SK-N-SH (cell line): ENCODE measurements at regions not wholly inside any gene's neighbourhood (a gene's known extent, or its start where the extent isn't known, plus 50 kb on each side); places are given as distances from the start of the nearest gene placed in this dataset.

ENCODE experiments used
- CTCF ChIA-PET: fragments of 300-600, 350-600 bp; formaldehyde crosslinking; extraction: SDS; loops from one replicate; lab custom pipeline; 2021; lab: Yijun Ruan, JAX
- POLR2A ChIA-PET: fragments of 350-600 bp; sonication (Branson Sonifier 250); formaldehyde crosslinking; extraction: SDS; loops from one replicate; lab custom pipeline; 2020; ENCODE audit warnings: antibody characterized with exemption, inconsistent platforms; lab: Yijun Ruan, JAX
- DNase-seq: peaks from one replicate; pipeline ENCODE4 v3.0.0; 2012
- H2AFZ ChIP-seq: fragments of 200-600 bp; sonication (generic); 2 replicates; pipeline ENCODE4 v1.8.1; 2016; ENCODE audit warnings: antibody characterized with exemption, mild to moderate bottlenecking, low read depth
- H3F3A ChIP-seq: fragments of 200-600 bp; sonication (generic); replicated peaks from 2 replicates; pipeline ENCODE3; 2016; ENCODE audit warnings: antibody characterized with exemption, mild to moderate bottlenecking; ENCODE audit not compliant: insufficient read depth
- H3K27ac ChIP-seq, 2 experiments: fragments of 200-500 bp in 1 of 2; fragments of 200-600 bp in 1 of 2; sonication (Bioruptor generic) in 1 of 2; sonication (generic), shearing (Covaris generic) in 1 of 2; 2 replicates each; pipeline versions ENCODE4 v1.5.1 to v1.6.1; 2014 to 2016; ENCODE audit warnings: low read depth in 2 of 2, inconsistent platforms in 1 of 2, low read length in 1 of 2, mild to moderate bottlenecking in 1 of 2, mixed read lengths in 1 of 2
- H3K27me3 ChIP-seq: fragments of 200-600 bp; sonication (generic), shearing (Covaris generic); 2 replicates; pipeline ENCODE4 v1.6.1; 2016; ENCODE audit warnings: mixed run types; ENCODE audit not compliant: insufficient read depth
- H3K36me3 ChIP-seq, 2 experiments: fragments of 200-500 bp in 1 of 2; fragments of 200-600 bp in 1 of 2; sonication (Bioruptor generic) in 1 of 2; sonication (generic) in 1 of 2; replicated peaks in 1 of 2; 2 replicates each; pipeline versions ENCODE3 to v1.5.1; 2014 to 2016; ENCODE audit warnings: low read length in 1 of 2, mild to moderate bottlenecking in 1 of 2; ENCODE audit not compliant: insufficient read depth in 2 of 2, control insufficient read depth in 1 of 2
- H3K4me1 ChIP-seq, 2 experiments: fragments of 200-500 bp in 1 of 2; fragments of 200-600 bp in 1 of 2; sonication (Bioruptor generic) in 1 of 2; sonication (generic), shearing (Covaris generic) in 1 of 2; 2 replicates each; pipeline versions ENCODE4 v1.5.1 to v1.6.1; 2014 to 2016; ENCODE audit warnings: low read depth in 1 of 2, low read length in 1 of 2, mixed run types in 1 of 2; ENCODE audit not compliant: insufficient read depth in 2 of 2, control insufficient read depth in 1 of 2
- H3K4me2 ChIP-seq: fragments of 200-600 bp; sonication (generic), shearing (Covaris generic); 2 replicates; pipeline ENCODE4 v1.6.1; 2017; ENCODE audit warnings: mixed run types
- H3K4me3 ChIP-seq, 2 experiments: fragments of 200-500 bp in 1 of 2; fragments of 200-600 bp in 1 of 2; sonication (Bioruptor generic) in 1 of 2; sonication (generic), shearing (Covaris generic) in 1 of 2; 2 replicates each; pipeline versions ENCODE4 v1.5.1 to v1.8.1; 2014 to 2016; ENCODE audit warnings: low read depth in 2 of 2, inconsistent platforms in 1 of 2, low read length in 1 of 2, mild to moderate bottlenecking in 1 of 2, mixed read lengths in 1 of 2, moderate library complexity in 1 of 2
- H3K79me2 ChIP-seq: fragments of 200-600 bp; sonication (generic); 2 replicates; pipeline ENCODE4 v1.8.1; 2017; ENCODE audit warnings: mild to moderate bottlenecking; ENCODE audit not compliant: insufficient read depth
- H3K9ac ChIP-seq: fragments of 200-600 bp; sonication (generic); 2 replicates; pipeline ENCODE4 v1.6.1; 2017; ENCODE audit warnings: mixed run types
- H3K9me2 ChIP-seq: fragments of 200-600 bp; sonication (generic); 2 replicates; pipeline ENCODE4 v1.6.1; 2017; ENCODE audit warnings: mixed run types
- H3K9me3 ChIP-seq: fragments of 200-600 bp; sonication (generic); 2 replicates; pipeline ENCODE4 v1.6.1; 2017; ENCODE audit warnings: mixed run types, mild to moderate bottlenecking, moderate library complexity
- H4K20me1 ChIP-seq: fragments of 200-600 bp; sonication (generic); 2 replicates; pipeline ENCODE4 v1.6.1; 2017; ENCODE audit warnings: mild to moderate bottlenecking, mixed run types; ENCODE audit not compliant: insufficient read depth
- GABPA ChIP-seq: IDR thresholded peaks from 2 replicates; pipeline ENCODE4 v1.4.0; 2012; ENCODE audit warnings: low read depth, mild to moderate bottlenecking
- MAX ChIP-seq: IDR thresholded peaks from 2 replicates; pipeline ENCODE4 v1.4.0; 2012; ENCODE audit warnings: low read depth
- MXI1 ChIP-seq: IDR thresholded peaks from 2 replicates; pipeline ENCODE4 v1.6.1; 2012; ENCODE audit warnings: mild to moderate bottlenecking, low read depth, low read length, improper control_type of control experiment
- RAD21 ChIP-seq: IDR thresholded peaks from 2 replicates; pipeline ENCODE4 v1.6.1; 2012; ENCODE audit warnings: mild to moderate bottlenecking, low read length
- RCOR1 ChIP-seq: fragments of 150-350 bp; IDR thresholded peaks from 2 replicates; pipeline ENCODE4 v1.6.1; 2017; ENCODE audit warnings: antibody characterized with exemption, low read length
- USF2 ChIP-seq: fragments of 150-350 bp; IDR thresholded peaks from 2 replicates; pipeline ENCODE4 v1.6.1; 2017; ENCODE audit warnings: antibody characterized with exemption, low read length, low read depth, borderline replicate concordance
- ZBTB33 ChIP-seq: IDR thresholded peaks from 2 replicates; pipeline ENCODE4 v1.4.0; 2012; ENCODE audit warnings: low read depth, borderline replicate concordance
- WGBS: methylation state at CpG from one replicate; pipeline ENCODE4 v1.1.6; 2017; ENCODE audit warnings: low lambda C conversion rate; 5-methylcytosine and 5-hydroxymethylcytosine counted together

GRCh38 chr15:75112848-75113492 lies 88.7 kb upstream of the C15orf39 start:
- POLR2A ChIA-PET: no interaction called here
- no peak overlapping the region for H3K9ac ChIP-seq
- H3K4me1 ChIP-seq: peaks cover 0 to 13% of the 10 kb centered on the region in 2 experiments; a peak in 2 of 4 replicates
- no peak overlapping the region for H3K4me2 ChIP-seq
- no peaks in the 10 kb centered on the region for H3K36me3 ChIP-seq
- H3K9me2 ChIP-seq: no peaks in the 10 kb centered on the region
- no peaks in the 10 kb centered on the region for H3K27me3 ChIP-seq
- no peaks in the 10 kb centered on the region for H4K20me1 ChIP-seq
- peaks cover 5% of the 10 kb centered on the region; the same call in 1 of the 2 replicates for H3K9me3 ChIP-seq
- no peak overlapping the region for H2AFZ ChIP-seq
- H3F3A ChIP-seq: peaks cover 13% of the 10 kb centered on the region
- 52% methylated on average over 3 of the region's 3 CpGs for WGBS
- no peak for TF ChIP-seq GABPA
- TF ChIP-seq MXI1: no peak
- TF ChIP-seq MAX: no peak
- no peak for TF ChIP-seq RCOR1
- no peak for TF ChIP-seq RAD21
- no peak for TF ChIP-seq USF2
- no peaks in the 10 kb centered on the region for H3K79me2 ChIP-seq
- no peak overlapping the region for H3K4me3 ChIP-seq
- DNase-seq: no peak
- CTCF ChIA-PET: no interaction called here
- H3K27ac ChIP-seq: no peak overlapping the region

- Histone ChIP-seq H2AFZ (no peak overlapping the region), H3K79me2 (no peaks in the 10 kb centered on the region), H3K9ac (no peak overlapping the region), H3K4me2 (no peak overlapping the region), H3K4me1 (0 out of 4 replicates have a peak, but pooled peaks cover 0 to 1% of the 10 kb centered on the region in 2 experiments), H4K20me1 (no peaks in the 10 kb centered on the region), H3F3A (no peaks in the 10 kb centered on the region), H3K36me3 (no peaks in the 10 kb centered on the region), H3K27me3 (no peaks in the 10 kb centered on the region), H3K4me3 (no peak overlapping the region)
- CTCF ChIA-PET: interaction anchor here (0.9 kb wide), 1 partner anchor 9 kb away, joined by 3 read pairs; no protein-coding TSS in a partner anchor
- no peak for TF ChIP-seq ZBTB33
- TF ChIP-seq, all 33 proteins: peak for 0
- peaks cover 8% of the 10 kb centered on the region; the same call in 1 of the 2 replicates for H3K9me3 ChIP-seq
- DNase-seq: no peak
- POLR2A ChIA-PET: no interaction called here
- no peaks in the 10 kb centered on the region for H3K9me2 ChIP-seq
- no peak overlapping the region for H3K27ac ChIP-seq
- 54% methylated on average over 5 of the region's 7 CpGs for WGBS
Observed at GRCh38 chr15:75114327-75114726, 87.4 kb upstream of the C15orf39 start.
